GM23338 (cell line): ENCODE measurements at regions not wholly inside any gene's neighbourhood (a gene's known extent, or its start where the extent isn't known, plus 50 kb on each side); places are given as distances from the start of the nearest gene placed in this dataset.

Experiments used
- ATAC-seq: fragments of 200-7000 bp; cut with Tn5 transposase; 3 replicates; pipeline ENCODE4 v1.9.1; 2020
- DNase-seq: peaks from one replicate; pipeline ENCODE4 v3.0.0-alpha.2; 2015; ENCODE audit warnings: low spot score
- H2AFZ ChIP-seq: fragments of 200-600 bp; sonication (generic); 2 replicates; pipeline ENCODE4 v1.8.0; 2016; ENCODE audit warnings: antibody characterized with exemption, mild to moderate bottlenecking, moderate library complexity
- H3F3A ChIP-seq: fragments of 200-600 bp; sonication (generic); replicated peaks from 2 replicates; pipeline ENCODE4 v1.8.0; 2017; ENCODE audit warnings: antibody characterized with exemption, mixed run types, low read depth
- H3K27ac ChIP-seq: fragments of 200-600 bp; sonication (generic); 2 replicates; pipeline ENCODE4 v1.6.1; 2016; ENCODE audit warnings: low read depth
- H3K27me3 ChIP-seq: fragments of 200-600 bp; sonication (generic); 2 replicates; pipeline ENCODE4 v1.8.0; 2016; ENCODE audit warnings: mild to moderate bottlenecking, mixed run types, moderate library complexity; ENCODE audit not compliant: insufficient read depth
- H3K36me3 ChIP-seq: fragments of 200-600 bp; sonication (generic); 2 replicates; pipeline ENCODE4 v1.8.0; 2016; ENCODE audit warnings: mild to moderate bottlenecking; ENCODE audit not compliant: insufficient read depth
- H3K4me1 ChIP-seq: fragments of 200-600 bp; sonication (generic); 2 replicates; pipeline ENCODE4 v1.8.0; 2016; ENCODE audit warnings: mild to moderate bottlenecking, moderate library complexity; ENCODE audit not compliant: insufficient read depth
- H3K4me2 ChIP-seq: fragments of 200-600 bp; sonication (generic); 2 replicates; pipeline ENCODE4 v1.7.1; 2017; ENCODE audit warnings: mixed run types
- H3K4me3 ChIP-seq: fragments of 200-600 bp; sonication (generic); 2 replicates; pipeline ENCODE4 v1.6.1; 2016; ENCODE audit warnings: mixed run types
- H3K79me2 ChIP-seq: fragments of 200-600 bp; sonication (generic); replicated peaks from 2 replicates; pipeline ENCODE4 v1.8.0; 2017; ENCODE audit warnings: mild to moderate bottlenecking; ENCODE audit not compliant: insufficient read depth
- H3K9me2 ChIP-seq: fragments of 200-600 bp; sonication (generic); 2 replicates; pipeline ENCODE4 v1.8.0; 2017; ENCODE audit not compliant: insufficient read depth
- H4K20me1 ChIP-seq: fragments of 200-600 bp; sonication (generic); replicated peaks from 2 replicates; pipeline ENCODE4 v1.8.0; 2017; ENCODE audit warnings: mild to moderate bottlenecking; ENCODE audit not compliant: insufficient read depth
- H3K27ac Mint-ChIP-seq: 2 replicates; pipeline ENCODE4 v1.8.0; 2020; ENCODE audit warnings: inconsistent platforms, mild to moderate bottlenecking, moderate library complexity, mixed read lengths
- H3K27me3 Mint-ChIP-seq: 3 replicates; pipeline ENCODE4 v1.8.0; 2022; ENCODE audit warnings: low read depth, mild to moderate bottlenecking, moderate library complexity, mixed read lengths, inconsistent platforms; ENCODE audit not compliant: insufficient read depth, poor library complexity
- H3K36me3 Mint-ChIP-seq: 3 replicates; pipeline ENCODE4 v1.8.0; 2021; ENCODE audit warnings: low read depth, mild to moderate bottlenecking, inconsistent platforms, moderate library complexity, mixed read lengths
- H3K4me1 Mint-ChIP-seq: 3 replicates; pipeline ENCODE4 v1.8.0; 2020; ENCODE audit warnings: mild to moderate bottlenecking, inconsistent platforms, mixed read lengths
- H3K4me3 Mint-ChIP-seq: 3 replicates; pipeline ENCODE4 v1.8.0; 2021; ENCODE audit warnings: moderate library complexity, mild to moderate bottlenecking, inconsistent platforms, mixed read lengths
- H3K9me3 Mint-ChIP-seq: 3 replicates; pipeline ENCODE4 v1.8.0; 2020; ENCODE audit warnings: moderate library complexity, mild to moderate bottlenecking, inconsistent platforms, mixed read lengths
- CREB1 ChIP-seq: fragments of 250-450 bp; sonication (Bioruptor Pico); IDR thresholded peaks from 2 replicates; pipeline ENCODE4 v1.5.0; 2020; ENCODE audit warnings: low read depth, mild to moderate bottlenecking, moderate library complexity
- EZH2phosphoT487 ChIP-seq: fragments of 200-600 bp; sonication (generic); IDR thresholded peaks from one replicate; pipeline ENCODE4 v1.8.1; 2018; ENCODE audit warnings: antibody characterized with exemption; ENCODE audit not compliant: unreplicated experiment
- JUNB ChIP-seq: IDR thresholded peaks from one replicate; pipeline ENCODE4 v1.6.1; 2016; ENCODE audit warnings: antibody characterized with exemption; ENCODE audit not compliant: unreplicated experiment
- REST ChIP-seq: IDR thresholded peaks from one replicate; pipeline ENCODE4 v1.6.1; 2018; ENCODE audit warnings: antibody characterized with exemption; ENCODE audit not compliant: unreplicated experiment
- STAT1 ChIP-seq: IDR thresholded peaks from one replicate; pipeline ENCODE4 v1.6.1; 2016; ENCODE audit warnings: antibody characterized with exemption; ENCODE audit not compliant: unreplicated experiment
- ZNF114 ChIP-seq: fragments of 250-450 bp; sonication (Bioruptor Pico); IDR thresholded peaks from 2 replicates; pipeline ENCODE4 v1.5.0; 2020; ENCODE audit warnings: mild to moderate bottlenecking, moderate library complexity
- TF ChIP-seq, protein P1 (sequence below): fragments of 250-450 bp; sonication (Bioruptor Pico); IDR thresholded peaks from 2 replicates; pipeline ENCODE4 v1.5.0; 2020; ENCODE audit warnings: mild to moderate bottlenecking, moderate library complexity
- TF ChIP-seq, protein P2 (sequence below): IDR thresholded peaks from 2 replicates; pipeline ENCODE4 v1.6.1; 2016; ENCODE audit warnings: antibody characterized with exemption

- TF ChIP-seq, protein P1, sequence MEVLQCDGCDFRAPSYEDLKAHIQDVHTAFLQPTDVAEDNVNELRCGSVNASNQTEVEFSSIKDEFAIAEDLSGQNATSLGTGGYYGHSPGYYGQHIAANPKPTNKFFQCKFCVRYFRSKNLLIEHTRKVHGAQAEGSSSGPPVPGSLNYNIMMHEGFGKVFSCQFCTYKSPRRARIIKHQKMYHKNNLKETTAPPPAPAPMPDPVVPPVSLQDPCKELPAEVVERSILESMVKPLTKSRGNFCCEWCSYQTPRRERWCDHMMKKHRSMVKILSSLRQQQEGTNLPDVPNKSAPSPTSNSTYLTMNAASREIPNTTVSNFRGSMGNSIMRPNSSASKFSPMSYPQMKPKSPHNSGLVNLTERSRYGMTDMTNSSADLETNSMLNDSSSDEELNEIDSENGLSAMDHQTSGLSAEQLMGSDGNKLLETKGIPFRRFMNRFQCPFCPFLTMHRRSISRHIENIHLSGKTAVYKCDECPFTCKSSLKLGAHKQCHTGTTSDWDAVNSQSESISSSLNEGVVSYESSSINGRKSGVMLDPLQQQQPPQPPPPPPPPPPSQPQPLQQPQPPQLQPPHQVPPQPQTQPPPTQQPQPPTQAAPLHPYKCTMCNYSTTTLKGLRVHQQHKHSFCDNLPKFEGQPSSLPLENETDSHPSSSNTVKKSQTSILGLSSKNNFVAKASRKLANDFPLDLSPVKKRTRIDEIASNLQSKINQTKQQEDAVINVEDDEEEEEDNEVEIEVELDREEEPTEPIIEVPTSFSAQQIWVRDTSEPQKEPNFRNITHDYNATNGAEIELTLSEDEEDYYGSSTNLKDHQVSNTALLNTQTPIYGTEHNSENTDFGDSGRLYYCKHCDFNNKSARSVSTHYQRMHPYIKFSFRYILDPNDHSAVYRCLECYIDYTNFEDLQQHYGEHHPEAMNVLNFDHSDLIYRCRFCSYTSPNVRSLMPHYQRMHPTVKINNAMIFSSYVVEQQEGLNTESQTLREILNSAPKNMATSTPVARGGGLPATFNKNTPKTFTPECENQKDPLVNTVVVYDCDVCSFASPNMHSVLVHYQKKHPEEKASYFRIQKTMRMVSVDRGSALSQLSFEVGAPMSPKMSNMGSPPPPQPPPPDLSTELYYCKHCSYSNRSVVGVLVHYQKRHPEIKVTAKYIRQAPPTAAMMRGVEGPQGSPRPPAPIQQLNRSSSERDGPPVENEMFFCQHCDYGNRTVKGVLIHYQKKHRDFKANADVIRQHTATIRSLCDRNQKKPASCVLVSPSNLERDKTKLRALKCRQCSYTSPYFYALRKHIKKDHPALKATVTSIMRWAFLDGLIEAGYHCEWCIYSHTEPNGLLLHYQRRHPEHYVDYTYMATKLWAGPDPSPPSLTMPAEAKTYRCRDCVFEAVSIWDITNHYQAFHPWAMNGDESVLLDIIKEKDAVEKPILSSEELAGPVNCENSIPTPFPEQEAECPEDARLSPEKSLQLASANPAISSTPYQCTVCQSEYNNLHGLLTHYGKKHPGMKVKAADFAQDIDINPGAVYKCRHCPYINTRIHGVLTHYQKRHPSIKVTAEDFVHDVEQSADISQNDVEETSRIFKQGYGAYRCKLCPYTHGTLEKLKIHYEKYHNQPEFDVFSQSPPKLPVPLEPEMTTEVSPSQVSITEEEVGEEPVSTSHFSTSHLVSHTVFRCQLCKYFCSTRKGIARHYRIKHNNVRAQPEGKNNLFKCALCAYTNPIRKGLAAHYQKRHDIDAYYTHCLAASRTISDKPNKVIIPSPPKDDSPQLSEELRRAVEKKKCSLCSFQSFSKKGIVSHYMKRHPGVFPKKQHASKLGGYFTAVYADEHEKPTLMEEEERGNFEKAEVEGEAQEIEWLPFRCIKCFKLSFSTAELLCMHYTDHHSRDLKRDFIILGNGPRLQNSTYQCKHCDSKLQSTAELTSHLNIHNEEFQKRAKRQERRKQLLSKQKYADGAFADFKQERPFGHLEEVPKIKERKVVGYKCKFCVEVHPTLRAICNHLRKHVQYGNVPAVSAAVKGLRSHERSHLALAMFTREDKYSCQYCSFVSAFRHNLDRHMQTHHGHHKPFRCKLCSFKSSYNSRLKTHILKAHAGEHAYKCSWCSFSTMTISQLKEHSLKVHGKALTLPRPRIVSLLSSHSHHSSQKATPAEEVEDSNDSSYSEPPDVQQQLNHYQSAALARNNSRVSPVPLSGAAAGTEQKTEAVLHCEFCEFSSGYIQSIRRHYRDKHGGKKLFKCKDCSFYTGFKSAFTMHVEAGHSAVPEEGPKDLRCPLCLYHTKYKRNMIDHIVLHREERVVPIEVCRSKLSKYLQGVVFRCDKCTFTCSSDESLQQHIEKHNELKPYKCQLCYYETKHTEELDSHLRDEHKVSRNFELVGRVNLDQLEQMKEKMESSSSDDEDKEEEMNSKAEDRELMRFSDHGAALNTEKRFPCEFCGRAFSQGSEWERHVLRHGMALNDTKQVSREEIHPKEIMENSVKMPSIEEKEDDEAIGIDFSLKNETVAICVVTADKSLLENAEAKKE, result no peak
Observed at GRCh38 chr6:50524341-50524740, 189.0 kb upstream of the TFAP2D start (continued).

- no peak overlapping the region for H3K4me2 ChIP-seq
- no peaks in the 10 kb centered on the region for H3K79me2 ChIP-seq
- Mint-ChIP-seq H3K4me3 (no peak overlapping the region), H3K27ac (no peak overlapping the region), H3K9me3 (no peaks in the 10 kb centered on the region), H3K4me1 (no peaks in the 10 kb centered on the region), H3K36me3 (no peaks in the 10 kb centered on the region), H3K27me3 (peaks cover 2% of the 10 kb centered on the region)
- no peaks in the 10 kb centered on the region for H3F3A ChIP-seq
- H3K4me3 ChIP-seq, result no peak overlapping the region
- H3K9me2 ChIP-seq, result no peaks in the 10 kb centered on the region; the same call in 1 of the 2 replicates
- no peak for ATAC-seq
- H4K20me1 ChIP-seq, result no peaks in the 10 kb centered on the region
- no peaks in the 10 kb centered on the region for H3K27me3 ChIP-seq
- no peak overlapping the region for H2AFZ ChIP-seq
- no peak overlapping the region for H3K27ac ChIP-seq
- no peak for DNase-seq
- H3K4me1 ChIP-seq, result no peaks in the 10 kb centered on the region
- no peaks in the 10 kb centered on the region for H3K36me3 ChIP-seq
- TF ChIP-seq CREB1 (CRISPR knock-in tag), result no peak
- no peak for TF ChIP-seq JUNB
- TF ChIP-seq REST, result no peak
- TF ChIP-seq, protein P2, sequence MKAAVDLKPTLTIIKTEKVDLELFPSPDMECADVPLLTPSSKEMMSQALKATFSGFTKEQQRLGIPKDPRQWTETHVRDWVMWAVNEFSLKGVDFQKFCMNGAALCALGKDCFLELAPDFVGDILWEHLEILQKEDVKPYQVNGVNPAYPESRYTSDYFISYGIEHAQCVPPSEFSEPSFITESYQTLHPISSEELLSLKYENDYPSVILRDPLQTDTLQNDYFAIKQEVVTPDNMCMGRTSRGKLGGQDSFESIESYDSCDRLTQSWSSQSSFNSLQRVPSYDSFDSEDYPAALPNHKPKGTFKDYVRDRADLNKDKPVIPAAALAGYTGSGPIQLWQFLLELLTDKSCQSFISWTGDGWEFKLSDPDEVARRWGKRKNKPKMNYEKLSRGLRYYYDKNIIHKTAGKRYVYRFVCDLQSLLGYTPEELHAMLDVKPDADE, result no peak
- no peak for TF ChIP-seq ZNF114
- TF ChIP-seq STAT1, result no peak
- TF ChIP-seq EZH2phosphoT487, result no peak
Observed at GRCh38 chr6:50527985-50528384, 185.3 kb upstream of the TFAP2D start.
